Aorta (tissue), 5 donors: ENCODE measurements at regions not wholly inside any gene's neighbourhood (a gene's known extent, or its start where the extent isn't known, plus 50 kb on each side); places are given as distances from the start of the nearest gene placed in this dataset.

Experiments used
- ATAC-seq: fragments of 200-7000 bp; cut with Tn5 transposase; one replicate; pipeline ENCODE4 v1.9.1; 2022; ENCODE audit warnings: moderate library complexity; ENCODE audit not compliant: low FRiP score
- DNase-seq, 2 donors: peaks; one replicate each; pipeline ENCODE4 v3.0.0-alpha.2; 2020
- H3K27ac ChIP-seq, 2 donors: one replicate each; pipeline ENCODE4 v1.5.1; 2013; ENCODE audit warnings: low read length in 2 of 2, mild to moderate bottlenecking in 2 of 2, moderate library complexity in 2 of 2, control low read depth in 1 of 2, inconsistent platforms in 1 of 2, low read depth in 1 of 2
- H3K27me3 ChIP-seq, 2 donors: one replicate each; pipeline ENCODE4 v1.6.1; 2013; ENCODE audit warnings: control low read depth in 1 of 2, low read length in 1 of 2, mild to moderate bottlenecking in 1 of 2, moderate library complexity in 1 of 2; ENCODE audit not compliant: insufficient read depth in 2 of 2, control insufficient read depth in 1 of 2
- H3K36me3 ChIP-seq, 2 donors: one replicate each; pipeline ENCODE4 v1.6.1; 2013; ENCODE audit warnings: control low read depth in 1 of 2, low read length in 1 of 2, mild to moderate bottlenecking in 1 of 2; ENCODE audit not compliant: insufficient read depth in 2 of 2, control insufficient read depth in 1 of 2
- H3K4me1 ChIP-seq, 2 donors: one replicate each; pipeline ENCODE4 v1.6.1; 2013; ENCODE audit warnings: low read length in 2 of 2, control low read depth in 1 of 2, mild to moderate bottlenecking in 1 of 2, moderate library complexity in 1 of 2; ENCODE audit not compliant: insufficient read depth in 2 of 2, control insufficient read depth in 1 of 2
- H3K4me3 ChIP-seq, 2 donors: one replicate each; pipeline ENCODE4 v1.5.1; 2013; ENCODE audit warnings: low read length in 2 of 2, control low read depth in 1 of 2, mild to moderate bottlenecking in 1 of 2
- H3K9me3 ChIP-seq: one replicate; pipeline ENCODE4 v1.6.1; 2013; ENCODE audit warnings: mild to moderate bottlenecking, low read length; ENCODE audit not compliant: control insufficient read depth
- whole genome bisulfite sequencing, 2 donors: extraction: QIAGEN DNeasy Blood & Tissue Kit; methylation state at CpG; one replicate each; pipeline ENCODE4 v1.1.7; 2013; 5-methylcytosine and 5-hydroxymethylcytosine counted together
- intact Hi-C, 2 donors: fragments of 100-400 bp; cut with DNase I; formaldehyde crosslinking; loops; one replicate each; pipeline versions ENCODE4 v1.14.2 to v1.15.0; 2022
- donor health status: healthy with polysubstance abuse.
- donor health status: Bipolar disorder and iron deficiency.
- donor health status: DM: no; HTN: no; CAD: no.
- donor health status: DM: no; HTN: no; CAD: no.
- donor health status: DM: yes; HTN: yes; CAD: no.

- Histone ChIP-seq H3K4me3 (no peak overlapping the region), H3K27ac (no peak overlapping the region), H3K27me3 (no peaks in the 10 kb centered on the region), H3K4me1 (no peaks in the 10 kb centered on the region), H3K36me3 (no peaks in the 10 kb centered on the region), H3K9me3 (no peaks in the 10 kb centered on the region)
- WGBS, 2 donors, result 84 to 94% methylated on average over 6 of the region's 6 CpGs
- intact Hi-C loops, result no loop called here
- DNase-seq (no peak), ATAC-seq (no peak)
These were observed 243.7 kb upstream of the RREB1 start for GRCh38 chr6:6863970-6864639.

GRCh38 chr6:6865611-6866010, 242.2 kb upstream of the RREB1 start:
- Histone ChIP-seq H3K36me3 (no peaks in the 10 kb centered on the region), H3K4me1 (no peaks in the 10 kb centered on the region), H3K27me3 (no peaks in the 10 kb centered on the region), H3K27ac (no peak overlapping the region), H3K4me3 (no peak overlapping the region), H3K9me3 (peaks cover under 1% of the 10 kb centered on the region)
- intact Hi-C loops, result no loop called here
- WGBS, 2 donors, result 77 to 80% methylated on average over 5 of the region's 5 CpGs
- DNase-seq, result no peak
- ATAC-seq, result no peak

GRCh38 chr6:6866656-6867403, 240.9 kb upstream of the RREB1 start:
- peaks cover 2% of the 10 kb centered on the region for H3K9me3 ChIP-seq
- ATAC-seq (no peak), DNase-seq (no peak)
- no peak overlapping the region for H3K4me3 ChIP-seq
- intact Hi-C loops, result no loop called here
- no peaks in the 10 kb centered on the region for H3K36me3 ChIP-seq
- no peak overlapping the region for H3K27ac ChIP-seq
- no peaks in the 10 kb centered on the region for H3K4me1 ChIP-seq
- no peaks in the 10 kb centered on the region for H3K27me3 ChIP-seq
- 76 to 82% methylated on average over 7 of the region's 7 CpGs for WGBS, 2 donors

GRCh38 chr6:6867404-6867799, 240.4 kb upstream of the RREB1 start:
- DNase-seq (no peak), ATAC-seq (no peak)
- Histone ChIP-seq H3K36me3 (no peaks in the 10 kb centered on the region), H3K4me1 (no peaks in the 10 kb centered on the region), H3K27ac (no peak overlapping the region), H3K4me3 (no peak overlapping the region), H3K9me3 (peaks cover 2% of the 10 kb centered on the region), H3K27me3 (no peaks in the 10 kb centered on the region)
- intact Hi-C loops, result no loop called here
- 80 to 88% methylated on average over 4 of the region's 4 CpGs for WGBS, 2 donors

- no peak for DNase-seq
- Histone ChIP-seq H3K4me3 (no peak overlapping the region), H3K27me3 (no peaks in the 10 kb centered on the region), H3K36me3 (no peaks in the 10 kb centered on the region), H3K27ac (no peak overlapping the region), H3K9me3 (peaks cover 2% of the 10 kb centered on the region), H3K4me1 (no peaks in the 10 kb centered on the region)
- intact Hi-C loops, result no loop called here
- WGBS, 2 donors, result 92 to 94% methylated on average over 10 of the region's 10 CpGs
- no peak for ATAC-seq
These were observed 238.7 kb upstream of the RREB1 start for GRCh38 chr6:6869094-6869493.

- Histone ChIP-seq H3K27me3 (no peaks in the 10 kb centered on the region), H3K4me1 (no peaks in the 10 kb centered on the region), H3K36me3 (no peaks in the 10 kb centered on the region), H3K4me3 (no peak overlapping the region), H3K27ac (no peak overlapping the region), H3K9me3 (peaks cover 2% of the 10 kb centered on the region)
- intact Hi-C loops, result no loop called here
- no peak for DNase-seq
- 77 to 91% methylated on average over 5 of the region's 5 CpGs for WGBS, 2 donors
- ATAC-seq, result no peak
These were observed 236.8 kb upstream of the RREB1 start for GRCh38 chr6:6870921-6871320.

- ATAC-seq, result no peak
- no peaks in the 10 kb centered on the region for H3K36me3 ChIP-seq
- DNase-seq, result no peak
- WGBS, 2 donors, result 89 to 92% methylated on average over 7 of the region's 7 CpGs
- intact Hi-C loops, result no loop called here
- H3K4me3 ChIP-seq, result no peak overlapping the region
- H3K27ac ChIP-seq, result no peak overlapping the region
- no peaks in the 10 kb centered on the region for H3K4me1 ChIP-seq
- peaks cover 2% of the 10 kb centered on the region for H3K9me3 ChIP-seq
- H3K27me3 ChIP-seq, result no peaks in the 10 kb centered on the region
These were observed 235.1 kb upstream of the RREB1 start for GRCh38 chr6:6872459-6873344.

GRCh38 chr6:6873778-6874177, 234.0 kb upstream of the RREB1 start:
- 76 to 85% methylated on average over 6 of the region's 6 CpGs for WGBS, 2 donors
- intact Hi-C loops, result no loop called here
- Histone ChIP-seq H3K4me1 (no peaks in the 10 kb centered on the region), H3K36me3 (no peaks in the 10 kb centered on the region), H3K27ac (no peak overlapping the region), H3K4me3 (no peak overlapping the region), H3K27me3 (no peaks in the 10 kb centered on the region), H3K9me3 (peaks cover 2% of the 10 kb centered on the region)
- DNase-seq (no peak), ATAC-seq (no peak)
